ENCODE measurements at regions not wholly inside any gene's neighbourhood (a gene's known extent, or its start where the extent isn't known, plus 50 kb on each side); places are given as distances from the start of the nearest gene placed in this dataset.

- H3K27me3 ChIP-seq = no peaks in the 10 kb centered on the region
- ATAC-seq = no peak
- 62% methylated on average over 3 of the region's 3 CpGs for WGBS (ENCODE audit: insufficient coverage, low coverage, low lambda C conversion rate, missing lambda C conversion rate)
Observed at GRCh38 chr5:90233476-90233875, 176.1 kb downstream of the CETN3 start.

GRCh38 chr5:90231688-90232087 is 177.9 kb downstream of the CETN3 start:
- H3K27ac ChIP-seq = no peak overlapping the region
- 30% methylated on average over 4 of the region's 4 CpGs for WGBS (ENCODE audit: insufficient coverage, low coverage, low lambda C conversion rate, missing lambda C conversion rate)
- no peaks in the 10 kb centered on the region for H3K9me3 ChIP-seq
- no peaks in the 10 kb centered on the region for H3K4me1 ChIP-seq
- TF ChIP-seq POLR2A (IDR thresholded peaks at IDR 0.05) (no peak), CTCF (IDR thresholded peaks at IDR 0.05) (no peak)
- no peak overlapping the region for H3K4me3 ChIP-seq
- H3K36me3 ChIP-seq = no peaks in the 10 kb centered on the region
- ATAC-seq (no peak), DNase-seq (no peak)
- intact Hi-C loops (cut with DNase I) = no loop called here
- H3K27me3 ChIP-seq = no peaks in the 10 kb centered on the region

More at GRCh38 chr5:90233476-90233875, 176.1 kb downstream of the CETN3 start:
- H3K4me3 ChIP-seq = no peak overlapping the region
- intact Hi-C loops (cut with DNase I) = no loop called here
- H3K4me1 ChIP-seq = no peaks in the 10 kb centered on the region
- no peak for TF ChIP-seq CTCF (IDR thresholded peaks at IDR 0.05)
- TF ChIP-seq POLR2A (IDR thresholded peaks at IDR 0.05) = no peak
- no peaks in the 10 kb centered on the region for H3K36me3 ChIP-seq
- DNase-seq = no peak
- no peaks in the 10 kb centered on the region for H3K9me3 ChIP-seq
- no peak overlapping the region for H3K27ac ChIP-seq

GRCh38 chr5:90227683-90228082 is 181.9 kb downstream of the CETN3 start:
- Histone ChIP-seq H3K36me3 (no peaks in the 10 kb centered on the region), H3K27ac (no peak overlapping the region), H3K4me1 (no peaks in the 10 kb centered on the region), H3K9me3 (no peaks in the 10 kb centered on the region), H3K27me3 (no peaks in the 10 kb centered on the region), H3K4me3 (no peak overlapping the region)
- DNase-seq (no peak), ATAC-seq (no peak)
- 31% methylated on average over 3 of the region's 3 CpGs for WGBS (ENCODE audit: insufficient coverage, low coverage, low lambda C conversion rate, missing lambda C conversion rate)
- intact Hi-C loops (cut with DNase I) = no loop called here
- TF ChIP-seq CTCF (IDR thresholded peaks at IDR 0.05) (no peak), POLR2A (IDR thresholded peaks at IDR 0.05) (no peak)

- no peaks in the 10 kb centered on the region for H3K9me3 ChIP-seq
- intact Hi-C loops (cut with DNase I) = no loop called here
- no peaks in the 10 kb centered on the region for H3K4me1 ChIP-seq
- ATAC-seq (no peak), DNase-seq (no peak)
- 20% methylated on average over 2 of the region's 2 CpGs for WGBS (ENCODE audit: insufficient coverage, low coverage, low lambda C conversion rate, missing lambda C conversion rate)
- no peaks in the 10 kb centered on the region for H3K27me3 ChIP-seq
- no peaks in the 10 kb centered on the region for H3K36me3 ChIP-seq
- no peak overlapping the region for H3K4me3 ChIP-seq
- TF ChIP-seq CTCF (IDR thresholded peaks at IDR 0.05) (no peak), POLR2A (IDR thresholded peaks at IDR 0.05) (no peak)
- no peak overlapping the region for H3K27ac ChIP-seq
Observed at GRCh38 chr5:90226433-90227099, 183.0 kb downstream of the CETN3 start.
